ENCODE measurements at regions not wholly inside any gene's neighbourhood (a gene's known extent, or its start where the extent isn't known, plus 50 kb on each side); places are given as distances from the start of the nearest gene placed in this dataset.
"Not testable (repeated sequence)": the region's sequence is repeated elsewhere in the genome, so short reads cannot be mapped to it uniquely, and the experiment has no call there.

DNA sequence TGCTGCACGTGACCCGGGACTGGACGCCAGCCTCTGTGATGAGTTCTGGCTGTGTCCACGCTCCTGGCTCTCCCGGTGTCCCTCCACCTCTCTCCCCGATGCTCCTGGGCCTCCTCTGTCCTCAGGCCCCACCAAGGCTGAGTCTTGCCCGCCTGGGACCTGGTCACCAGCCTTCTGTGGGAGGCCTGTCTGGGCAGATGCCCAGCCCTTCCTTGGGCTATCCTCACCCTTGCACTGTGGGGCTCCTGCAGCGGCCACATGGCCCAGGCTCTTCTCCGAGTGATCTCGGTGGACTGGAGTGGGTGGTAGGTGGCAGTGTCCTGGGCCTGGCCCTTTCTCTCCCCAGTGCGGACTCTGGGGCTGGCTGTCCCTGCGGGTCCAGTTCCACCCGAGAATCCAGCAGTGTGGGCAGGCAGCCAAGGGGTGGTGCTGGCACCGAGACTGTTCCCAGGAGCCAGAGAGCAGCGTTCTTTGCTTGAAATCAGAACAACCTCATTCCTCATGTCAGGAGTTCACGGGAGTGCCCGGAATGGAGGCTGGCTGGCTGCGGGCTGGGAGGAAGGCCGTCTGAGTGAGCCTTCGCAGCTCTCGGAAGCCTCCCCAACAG lies 94.6 kb downstream of the TMEM121 start:
- not testable (repeated sequence) for H3K4me1 Mint-ChIP-seq (ENCODE audit: low read depth); H3K4me3 Mint-ChIP-seq; DNase-seq; H3K27ac Mint-ChIP-seq; H3K36me3 Mint-ChIP-seq (ENCODE audit: low read depth); H3K27me3 Mint-ChIP-seq (ENCODE audit: insufficient read depth)
- peaks cover 23% of the 10 kb centered on the region for H3K9me3 Mint-ChIP-seq

DNA sequence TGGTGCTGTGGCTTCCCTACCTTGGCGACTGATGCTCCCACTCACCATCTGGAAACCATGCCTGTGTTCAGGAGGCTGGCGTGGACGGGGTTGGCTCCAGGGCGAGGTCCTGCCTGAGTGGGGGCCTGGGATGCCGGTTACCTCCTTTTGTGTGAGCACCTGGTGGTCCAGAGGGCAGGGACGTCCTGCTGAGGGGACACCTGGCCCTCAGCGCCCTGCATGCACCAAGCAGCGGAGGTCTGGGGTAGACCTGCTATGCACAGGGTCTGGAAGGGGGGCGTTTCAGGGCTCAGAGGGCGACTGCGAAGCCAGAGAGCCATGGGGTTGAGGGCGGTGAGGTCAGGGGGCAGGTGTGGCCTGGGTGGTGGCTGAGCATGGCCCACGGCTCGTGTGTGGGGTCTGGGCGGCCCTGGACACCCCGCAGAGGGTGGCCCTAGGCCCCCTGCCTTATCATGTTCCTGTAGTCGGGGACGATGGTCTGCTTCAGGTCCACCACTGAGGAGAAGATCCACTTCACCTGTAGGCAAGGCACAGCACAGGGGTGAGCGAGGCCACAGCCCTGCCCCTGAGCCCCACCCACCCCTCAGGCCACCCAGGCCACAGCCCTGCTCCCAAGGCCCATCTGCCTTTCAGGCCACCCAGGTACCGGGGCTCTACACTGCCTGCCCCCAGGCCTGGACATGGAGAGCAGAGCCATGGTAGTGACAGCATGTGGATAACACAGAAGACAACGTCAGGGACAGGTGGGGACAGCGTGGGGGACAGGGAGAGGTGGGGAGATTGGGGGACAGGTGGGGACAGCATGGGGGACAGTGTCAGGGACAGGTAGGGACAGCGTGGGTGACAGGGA lies 95.3 kb downstream of the TMEM121 start:
- peaks cover 23% of the 10 kb centered on the region for H3K9me3 Mint-ChIP-seq
- not testable (repeated sequence) for H3K4me3 Mint-ChIP-seq; DNase-seq; H3K4me1 Mint-ChIP-seq (ENCODE audit: low read depth); H3K27ac Mint-ChIP-seq; H3K27me3 Mint-ChIP-seq (ENCODE audit: insufficient read depth); H3K36me3 Mint-ChIP-seq (ENCODE audit: low read depth)

DNA sequence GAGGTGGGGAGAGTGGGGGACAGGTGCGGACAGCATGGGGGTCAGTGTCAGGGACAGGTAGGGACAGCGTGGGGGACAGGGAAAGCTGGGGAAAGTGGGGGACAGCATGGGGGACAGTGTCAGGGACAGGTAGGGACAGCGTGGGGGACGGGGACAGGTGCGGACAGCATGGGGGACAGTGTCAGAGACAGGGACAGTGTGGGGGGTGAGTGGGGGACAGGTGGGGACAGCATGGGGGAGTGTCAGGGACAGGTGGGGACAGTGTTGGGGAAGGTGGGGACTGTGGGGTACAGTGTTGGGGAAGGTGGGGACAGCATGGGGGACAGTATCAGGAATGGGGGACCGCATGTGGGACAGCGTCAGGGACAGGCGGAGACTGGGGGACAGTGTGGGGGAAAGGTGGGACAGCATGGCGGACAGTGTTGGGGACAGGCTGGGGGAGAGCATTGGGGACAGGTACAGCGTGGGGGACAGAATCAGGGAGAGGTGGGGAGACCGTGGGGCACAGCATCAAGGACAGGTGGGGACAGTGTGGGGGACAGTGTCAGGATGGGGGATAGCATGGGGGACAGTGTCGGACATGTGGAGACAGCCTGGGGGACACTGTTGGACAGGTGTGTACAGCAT lies 96.1 kb downstream of the TMEM121 start:
- DNase-seq, result no peak
- H3K36me3 Mint-ChIP-seq (ENCODE audit: low read depth), result peaks cover 3% of the 10 kb centered on the region
- TF ChIP-seq, protein P1, sequence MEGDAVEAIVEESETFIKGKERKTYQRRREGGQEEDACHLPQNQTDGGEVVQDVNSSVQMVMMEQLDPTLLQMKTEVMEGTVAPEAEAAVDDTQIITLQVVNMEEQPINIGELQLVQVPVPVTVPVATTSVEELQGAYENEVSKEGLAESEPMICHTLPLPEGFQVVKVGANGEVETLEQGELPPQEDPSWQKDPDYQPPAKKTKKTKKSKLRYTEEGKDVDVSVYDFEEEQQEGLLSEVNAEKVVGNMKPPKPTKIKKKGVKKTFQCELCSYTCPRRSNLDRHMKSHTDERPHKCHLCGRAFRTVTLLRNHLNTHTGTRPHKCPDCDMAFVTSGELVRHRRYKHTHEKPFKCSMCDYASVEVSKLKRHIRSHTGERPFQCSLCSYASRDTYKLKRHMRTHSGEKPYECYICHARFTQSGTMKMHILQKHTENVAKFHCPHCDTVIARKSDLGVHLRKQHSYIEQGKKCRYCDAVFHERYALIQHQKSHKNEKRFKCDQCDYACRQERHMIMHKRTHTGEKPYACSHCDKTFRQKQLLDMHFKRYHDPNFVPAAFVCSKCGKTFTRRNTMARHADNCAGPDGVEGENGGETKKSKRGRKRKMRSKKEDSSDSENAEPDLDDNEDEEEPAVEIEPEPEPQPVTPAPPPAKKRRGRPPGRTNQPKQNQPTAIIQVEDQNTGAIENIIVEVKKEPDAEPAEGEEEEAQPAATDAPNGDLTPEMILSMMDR (IDR thresholded peaks at IDR 0.05), result no peak
- peaks cover 1% of the 10 kb centered on the region; the same call in 1 of the 2 replicates for H3K27me3 Mint-ChIP-seq (ENCODE audit: insufficient read depth)
- peaks cover 17% of the 10 kb centered on the region for H3K9me3 Mint-ChIP-seq
- H3K4me3 Mint-ChIP-seq, result no peak overlapping the region
- H3K27ac Mint-ChIP-seq, result no peak overlapping the region
- no peaks in the 10 kb centered on the region for H3K4me1 Mint-ChIP-seq (ENCODE audit: low read depth)

DNA sequence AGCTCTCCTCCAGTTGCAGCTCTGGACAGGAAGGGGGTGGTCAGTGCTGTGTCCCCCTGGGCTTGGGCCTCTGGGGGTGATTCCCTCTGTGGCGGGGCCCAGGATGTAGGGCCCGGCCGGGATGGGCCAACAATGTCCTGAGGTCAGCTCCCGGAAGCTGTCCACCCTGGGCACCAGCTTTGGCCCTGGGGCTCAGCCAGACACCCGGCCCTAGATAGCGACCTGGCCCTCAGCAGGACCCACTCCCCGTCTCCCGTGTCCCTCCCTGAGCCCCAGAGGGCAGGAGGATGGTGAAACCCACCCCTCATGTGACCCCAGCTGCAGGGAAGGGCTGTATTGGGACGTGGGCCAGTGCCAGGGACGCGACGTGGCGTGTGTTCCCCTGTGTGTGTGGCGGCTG lies 96.8 kb downstream of the TMEM121 start:
- H3K4me3 Mint-ChIP-seq; H3K27ac Mint-ChIP-seq; DNase-seq; H3K27me3 Mint-ChIP-seq (ENCODE audit: insufficient read depth); H3K4me1 Mint-ChIP-seq (ENCODE audit: low read depth); H3K36me3 Mint-ChIP-seq (ENCODE audit: low read depth): not testable (repeated sequence)
- peaks cover 13% of the 10 kb centered on the region for H3K9me3 Mint-ChIP-seq

DNA sequence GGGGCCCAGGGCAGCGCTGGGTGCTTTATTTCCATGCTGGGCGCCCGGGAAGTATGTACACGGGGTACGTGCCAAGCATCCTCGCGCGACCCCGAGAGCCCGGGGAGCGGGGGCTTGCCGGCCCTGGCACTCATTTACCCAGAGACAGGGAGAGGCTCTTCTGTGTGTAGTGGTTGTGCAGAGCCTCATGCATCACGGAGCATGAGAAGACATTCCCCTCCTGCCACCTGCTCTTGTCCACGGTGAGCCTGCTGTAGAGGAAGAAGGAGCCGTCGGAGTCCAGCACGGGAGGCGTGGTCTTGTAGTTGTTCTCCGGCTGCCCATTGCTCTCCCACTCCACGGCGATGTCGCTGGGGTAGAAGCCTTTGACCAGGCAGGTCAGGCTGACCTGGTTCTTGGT lies 98.0 kb downstream of the TMEM121 start:
- not testable (repeated sequence) for H3K4me1 Mint-ChIP-seq (ENCODE audit: low read depth); H3K36me3 Mint-ChIP-seq (ENCODE audit: low read depth); H3K27me3 Mint-ChIP-seq (ENCODE audit: insufficient read depth); H3K27ac Mint-ChIP-seq; DNase-seq; H3K4me3 Mint-ChIP-seq
- peaks cover 13% of the 10 kb centered on the region for H3K9me3 Mint-ChIP-seq

DNA sequence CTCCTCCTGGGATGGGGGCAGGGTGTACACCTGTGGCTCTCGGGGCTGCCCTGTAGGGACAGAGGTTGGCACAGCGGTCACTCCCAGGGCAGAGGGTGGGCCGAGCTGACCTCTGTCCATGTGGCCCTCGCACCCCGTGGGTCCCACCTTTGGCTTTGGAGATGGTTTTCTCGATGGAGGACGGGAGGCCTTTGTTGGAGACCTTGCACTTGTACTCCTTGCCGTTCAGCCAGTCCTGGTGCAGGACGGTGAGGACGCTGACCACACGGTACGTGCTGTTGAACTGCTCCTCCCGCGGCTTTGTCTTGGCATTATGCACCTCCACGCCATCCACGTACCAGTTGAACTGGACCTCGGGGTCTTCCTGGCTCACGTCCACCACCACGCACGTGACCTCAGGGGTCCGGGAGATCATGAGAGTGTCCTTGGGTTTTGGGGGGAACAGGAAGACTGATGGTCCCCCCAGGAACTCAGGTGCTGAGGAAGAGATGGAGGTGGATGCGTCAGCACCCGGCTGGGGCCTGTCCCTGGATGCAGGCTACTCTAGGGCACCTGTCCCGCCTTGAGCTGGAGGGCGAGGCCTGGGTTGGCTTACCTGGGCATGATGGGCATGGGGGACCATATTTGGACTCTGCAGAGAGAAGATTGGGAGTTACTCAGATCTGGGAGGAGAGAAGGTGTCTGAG lies 98.5 kb downstream of the TMEM121 start:
- peaks cover 13% of the 10 kb centered on the region for H3K9me3 Mint-ChIP-seq
- not testable (repeated sequence) for H3K4me1 Mint-ChIP-seq (ENCODE audit: low read depth); H3K36me3 Mint-ChIP-seq (ENCODE audit: low read depth); H3K27ac Mint-ChIP-seq; DNase-seq; H3K4me3 Mint-ChIP-seq; H3K27me3 Mint-ChIP-seq (ENCODE audit: insufficient read depth)

DNA sequence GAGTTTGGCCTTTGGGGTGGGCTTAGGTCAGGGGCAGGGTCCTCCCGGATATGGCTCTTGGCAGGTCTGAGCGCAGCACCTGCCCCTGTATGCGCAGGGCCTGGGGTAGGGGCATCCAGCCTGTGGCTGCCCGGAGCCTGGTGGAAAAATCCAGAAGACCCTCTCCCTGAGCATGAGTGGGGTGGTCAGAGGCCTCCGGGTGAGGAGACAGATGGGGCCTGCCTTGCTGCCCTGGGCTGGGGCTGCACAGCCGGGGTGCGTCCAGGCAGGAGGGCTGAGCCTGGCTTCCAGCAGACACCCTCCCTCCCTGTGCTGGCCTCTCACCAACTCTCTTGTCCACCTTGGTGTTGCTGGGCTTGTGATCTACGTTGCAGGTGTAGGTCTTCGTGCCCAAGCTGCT lies 99.1 kb downstream of the TMEM121 start:
- not testable (repeated sequence) for H3K4me3 Mint-ChIP-seq; H3K36me3 Mint-ChIP-seq (ENCODE audit: low read depth); H3K27ac Mint-ChIP-seq; H3K4me1 Mint-ChIP-seq (ENCODE audit: low read depth); H3K27me3 Mint-ChIP-seq (ENCODE audit: insufficient read depth); DNase-seq
- peaks cover 14% of the 10 kb centered on the region for H3K9me3 Mint-ChIP-seq

DNA sequence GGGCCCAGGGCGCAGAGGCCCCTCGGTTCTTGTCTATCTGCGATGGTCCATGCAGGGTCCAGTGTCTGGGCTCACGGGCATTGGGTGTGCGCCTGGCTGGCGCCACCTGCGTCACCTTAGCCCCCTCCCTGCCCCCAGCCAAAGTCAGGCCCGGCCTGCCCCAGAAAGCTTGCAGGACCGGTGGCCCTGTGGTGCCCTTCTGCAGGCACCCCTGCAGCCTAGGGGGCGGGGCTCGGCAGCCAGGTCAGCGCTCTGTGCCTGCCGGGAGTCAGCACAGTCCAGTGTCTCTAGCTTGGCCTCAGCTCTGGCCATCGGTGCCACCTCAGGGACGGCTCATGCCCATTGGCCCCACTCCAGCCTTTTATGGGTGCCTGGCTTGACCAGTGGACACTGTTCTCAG lies 99.7 kb downstream of the TMEM121 start:
- H3K36me3 Mint-ChIP-seq (ENCODE audit: low read depth); H3K27me3 Mint-ChIP-seq (ENCODE audit: insufficient read depth); H3K4me3 Mint-ChIP-seq; H3K4me1 Mint-ChIP-seq (ENCODE audit: low read depth); H3K27ac Mint-ChIP-seq; DNase-seq: not testable (repeated sequence)
- H3K9me3 Mint-ChIP-seq, result peaks cover 18% of the 10 kb centered on the region

DNA sequence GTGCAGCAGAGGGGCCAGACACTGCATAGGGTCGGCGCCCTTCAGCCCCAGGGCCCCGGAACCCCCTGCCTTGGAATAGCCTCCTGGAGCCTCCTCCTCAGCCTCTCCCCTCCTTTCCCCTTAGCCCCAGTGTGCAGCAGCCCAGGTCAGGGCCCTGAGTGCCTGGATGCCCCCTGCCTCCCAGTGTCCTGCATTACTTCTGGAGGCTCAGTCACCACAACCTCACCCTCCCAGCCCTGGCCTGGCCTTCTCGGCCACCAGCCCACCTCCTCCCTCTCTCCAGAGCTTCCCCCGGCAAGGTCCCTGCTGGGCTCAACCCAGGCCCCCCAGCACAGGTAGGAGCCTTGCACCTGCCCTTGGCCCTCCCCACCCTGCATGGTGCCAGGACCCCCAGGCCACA lies 100.3 kb downstream of the TMEM121 start:
- not testable (repeated sequence) for H3K27ac Mint-ChIP-seq; H3K4me3 Mint-ChIP-seq; DNase-seq; H3K27me3 Mint-ChIP-seq (ENCODE audit: insufficient read depth); H3K4me1 Mint-ChIP-seq (ENCODE audit: low read depth); H3K36me3 Mint-ChIP-seq (ENCODE audit: low read depth)
- H3K9me3 Mint-ChIP-seq, result peaks cover 21% of the 10 kb centered on the region

DNA sequence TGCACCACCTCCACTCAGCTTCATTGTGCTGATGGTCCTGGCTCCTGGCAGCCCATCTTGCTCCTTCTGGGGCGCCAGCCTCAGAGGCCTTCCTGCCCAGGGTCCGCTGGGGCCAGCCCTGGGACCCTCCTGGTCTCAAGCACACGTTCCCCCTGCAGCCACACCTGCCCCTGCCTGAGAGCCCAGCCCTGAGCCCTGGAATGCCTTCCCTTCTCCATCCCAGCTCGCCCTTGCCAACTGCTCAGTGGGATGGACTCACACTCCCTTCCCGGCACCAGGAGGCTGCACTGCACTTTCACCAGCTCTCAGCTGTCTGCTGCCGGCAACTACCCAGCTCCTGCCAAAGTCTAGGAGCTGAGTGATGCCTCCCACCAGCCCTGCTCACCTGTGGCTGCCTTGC lies 100.9 kb downstream of the TMEM121 start:
- not testable (repeated sequence) for H3K4me1 Mint-ChIP-seq (ENCODE audit: low read depth); H3K36me3 Mint-ChIP-seq (ENCODE audit: low read depth); H3K4me3 Mint-ChIP-seq; DNase-seq; H3K27ac Mint-ChIP-seq; H3K27me3 Mint-ChIP-seq (ENCODE audit: insufficient read depth)
- peaks cover 28% of the 10 kb centered on the region for H3K9me3 Mint-ChIP-seq
